ENCODE measurements at regions not wholly inside any gene's neighbourhood (a gene's known extent, or its start where the extent isn't known, plus 50 kb on each side); places are given as distances from the start of the nearest gene placed in this dataset.

DNA sequence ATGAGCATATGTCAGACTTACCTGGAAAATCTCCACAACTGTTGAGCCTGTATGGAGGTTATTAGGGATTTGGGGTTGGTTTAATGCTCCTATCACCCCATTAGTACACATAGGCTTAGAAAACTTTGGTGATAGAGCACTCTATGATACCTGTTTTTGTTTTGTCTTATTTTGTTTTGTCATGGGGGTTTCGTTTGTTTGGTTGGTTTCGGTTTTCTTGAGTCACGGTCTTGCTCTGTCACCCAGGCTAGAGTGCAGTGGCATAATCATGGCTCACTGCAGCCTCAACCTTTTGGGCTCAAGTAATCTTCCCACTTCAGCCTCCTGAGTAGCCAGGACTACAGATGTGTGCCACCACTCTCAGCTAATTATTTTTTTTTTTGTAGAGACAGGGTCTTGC, 70.0 kb downstream of the MZT1 start:
- Histone ChIP-seq H3K9me3 (ENCODE audit: control insufficient read depth in 2 of 2, insufficient read depth in 1 of 2, low read depth in 1 of 2, low read length in 1 of 2) (no peaks in the 10 kb centered on the region), H3K27ac (ENCODE audit: low read depth in 2 of 2, low read length in 1 of 2) (no peak overlapping the region), H3K4me3 (ENCODE audit: low read depth in 1 of 2, low read length in 2 of 2) (no peak overlapping the region), H3K4me1 (ENCODE audit: control insufficient read depth in 2 of 2, insufficient read depth in 2 of 2, low read length in 1 of 2) (no peaks in the 10 kb centered on the region), H3K27me3 (ENCODE audit: control insufficient read depth in 1 of 2, insufficient read depth in 2 of 2, low read length in 2 of 2) (no peaks in the 10 kb centered on the region), H3K36me3 (ENCODE audit: control insufficient read depth in 2 of 2, insufficient read depth in 2 of 2, low read length in 1 of 2) (no peaks in the 10 kb centered on the region)
- WGBS, 2 donors, result 90 to 92% methylated on average over 3 of the region's 3 CpGs

DNA sequence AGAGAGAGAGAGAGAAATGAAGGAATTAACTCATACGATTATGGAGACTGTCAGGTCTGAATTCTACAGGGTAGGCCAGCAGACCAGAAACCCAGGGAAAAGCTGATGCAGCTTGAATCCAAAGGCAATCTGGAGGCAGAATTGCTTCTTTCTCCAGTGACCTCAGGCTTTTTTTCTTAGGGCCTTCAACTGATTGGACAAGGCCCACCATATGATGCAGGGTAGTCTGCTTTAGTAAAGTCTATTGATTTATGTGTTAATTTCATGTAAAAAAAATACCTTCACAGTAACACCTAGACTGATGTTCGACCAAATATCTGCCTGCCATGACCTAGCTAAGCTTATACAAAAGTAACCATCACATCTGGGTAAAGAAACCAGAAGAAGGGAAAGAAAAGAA, 71.1 kb downstream of the MZT1 start:
- no peaks in the 10 kb centered on the region for H3K9me3 ChIP-seq (ENCODE audit: control insufficient read depth in 2 of 2, insufficient read depth in 1 of 2, low read depth in 1 of 2, low read length in 1 of 2)
- no peaks in the 10 kb centered on the region for H3K36me3 ChIP-seq (ENCODE audit: control insufficient read depth in 2 of 2, insufficient read depth in 2 of 2, low read length in 1 of 2)
- 86 to 90% methylated on average over 2 of the region's 2 CpGs for WGBS, 2 donors
- no peaks in the 10 kb centered on the region for H3K4me1 ChIP-seq (ENCODE audit: control insufficient read depth in 2 of 2, insufficient read depth in 2 of 2, low read length in 1 of 2)
- H3K27ac ChIP-seq (ENCODE audit: low read depth in 2 of 2, low read length in 1 of 2), result no peak overlapping the region
- no peaks in the 10 kb centered on the region for H3K27me3 ChIP-seq (ENCODE audit: control insufficient read depth in 1 of 2, insufficient read depth in 2 of 2, low read length in 2 of 2)
- H3K4me3 ChIP-seq (ENCODE audit: low read depth in 1 of 2, low read length in 2 of 2), result no peak overlapping the region

DNA sequence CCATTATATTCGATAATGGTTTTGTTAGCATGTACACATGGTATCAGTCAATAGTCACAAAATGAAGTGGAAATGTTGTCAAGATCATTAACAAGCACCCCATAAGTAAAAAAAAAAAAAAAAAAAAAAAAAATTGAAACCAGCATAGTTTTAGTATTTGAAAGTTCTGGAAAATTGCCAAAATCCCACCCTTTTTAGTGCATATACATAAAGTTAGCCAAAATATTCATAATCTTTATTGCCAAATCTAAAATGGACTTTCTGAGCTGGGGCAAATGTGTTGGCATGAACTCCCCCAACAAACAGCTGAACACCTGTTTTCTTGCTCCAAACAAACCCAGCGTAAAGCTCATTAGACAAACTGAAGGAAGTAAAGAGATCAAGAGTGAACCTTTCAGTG, 73.9 kb downstream of the MZT1 start:
- no peaks in the 10 kb centered on the region for H3K36me3 ChIP-seq (ENCODE audit: control insufficient read depth in 2 of 2, insufficient read depth in 2 of 2, low read length in 1 of 2)
- WGBS, 2 donors, result 82 to 90% methylated on average over 2 of the region's 2 CpGs
- no peak overlapping the region for H3K4me3 ChIP-seq (ENCODE audit: low read depth in 1 of 2, low read length in 2 of 2)
- no peaks in the 10 kb centered on the region for H3K9me3 ChIP-seq (ENCODE audit: control insufficient read depth in 2 of 2, insufficient read depth in 1 of 2, low read depth in 1 of 2, low read length in 1 of 2)
- H3K27me3 ChIP-seq (ENCODE audit: control insufficient read depth in 1 of 2, insufficient read depth in 2 of 2, low read length in 2 of 2), result no peaks in the 10 kb centered on the region
- no peak overlapping the region for H3K27ac ChIP-seq (ENCODE audit: low read depth in 2 of 2, low read length in 1 of 2)
- H3K4me1 ChIP-seq (ENCODE audit: control insufficient read depth in 2 of 2, insufficient read depth in 2 of 2, low read length in 1 of 2), result no peaks in the 10 kb centered on the region

DNA sequence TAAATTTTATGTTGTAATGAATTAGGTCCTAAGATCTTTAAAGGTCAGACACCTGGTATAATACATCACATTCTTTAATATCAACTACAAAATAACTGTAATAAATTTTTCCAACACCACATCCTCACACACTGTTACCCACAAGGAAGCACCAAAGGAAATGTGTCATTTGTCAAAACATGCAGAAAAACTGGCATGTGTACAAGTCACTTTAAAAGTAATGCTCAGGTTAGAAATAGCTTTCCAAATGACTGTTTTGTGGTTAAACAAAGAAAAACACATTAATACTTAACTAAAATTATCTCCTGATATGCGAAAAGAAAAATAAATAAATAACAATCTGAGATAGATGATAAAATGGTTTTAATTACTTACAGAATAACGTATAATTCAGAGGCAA, 74.7 kb downstream of the MZT1 start:
- Histone ChIP-seq H3K36me3 (ENCODE audit: control insufficient read depth in 2 of 2, insufficient read depth in 2 of 2, low read length in 1 of 2) (no peaks in the 10 kb centered on the region), H3K27ac (ENCODE audit: low read depth in 2 of 2, low read length in 1 of 2) (no peak overlapping the region), H3K4me3 (ENCODE audit: low read depth in 1 of 2, low read length in 2 of 2) (no peak overlapping the region), H3K27me3 (ENCODE audit: control insufficient read depth in 1 of 2, insufficient read depth in 2 of 2, low read length in 2 of 2) (no peaks in the 10 kb centered on the region), H3K4me1 (ENCODE audit: control insufficient read depth in 2 of 2, insufficient read depth in 2 of 2, low read length in 1 of 2) (no peaks in the 10 kb centered on the region), H3K9me3 (ENCODE audit: control insufficient read depth in 2 of 2, insufficient read depth in 1 of 2, low read depth in 1 of 2, low read length in 1 of 2) (no peaks in the 10 kb centered on the region)
- 43 to 51% methylated on average over 2 of the region's 2 CpGs for whole genome bisulfite sequencing, 2 donors

DNA sequence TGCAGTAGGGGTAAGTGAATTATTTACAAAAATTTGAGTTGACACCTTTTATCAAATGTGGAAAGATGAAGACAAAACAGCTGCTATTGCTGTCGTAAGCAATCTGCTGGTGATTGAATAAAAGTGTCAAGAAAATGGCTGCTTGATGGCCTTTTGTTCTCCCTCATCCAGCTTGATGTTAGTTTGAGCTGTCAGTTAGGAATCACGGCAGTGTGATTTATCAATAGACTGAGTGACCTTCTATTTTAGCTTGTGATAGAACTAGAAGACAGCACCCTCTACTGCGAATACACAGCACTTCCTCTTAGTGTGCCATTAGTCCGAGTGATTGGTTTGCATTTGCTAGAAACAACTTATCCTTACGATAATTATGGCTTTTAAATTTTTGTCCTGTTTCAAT, 76.3 kb downstream of the MZT1 start:
- no peaks in the 10 kb centered on the region for H3K9me3 ChIP-seq (ENCODE audit: control insufficient read depth in 2 of 2, insufficient read depth in 1 of 2, low read depth in 1 of 2, low read length in 1 of 2)
- H3K27ac ChIP-seq (ENCODE audit: low read depth in 2 of 2, low read length in 1 of 2), result no peak overlapping the region
- H3K36me3 ChIP-seq (ENCODE audit: control insufficient read depth in 2 of 2, insufficient read depth in 2 of 2, low read length in 1 of 2), result no peaks in the 10 kb centered on the region
- no peaks in the 10 kb centered on the region for H3K27me3 ChIP-seq (ENCODE audit: control insufficient read depth in 1 of 2, insufficient read depth in 2 of 2, low read length in 2 of 2)
- WGBS, 2 donors, result 38 to 57% methylated on average over 5 of the region's 5 CpGs
- no peaks in the 10 kb centered on the region for H3K4me1 ChIP-seq (ENCODE audit: control insufficient read depth in 2 of 2, insufficient read depth in 2 of 2, low read length in 1 of 2)
- H3K4me3 ChIP-seq (ENCODE audit: low read depth in 1 of 2, low read length in 2 of 2), result no peak overlapping the region

DNA sequence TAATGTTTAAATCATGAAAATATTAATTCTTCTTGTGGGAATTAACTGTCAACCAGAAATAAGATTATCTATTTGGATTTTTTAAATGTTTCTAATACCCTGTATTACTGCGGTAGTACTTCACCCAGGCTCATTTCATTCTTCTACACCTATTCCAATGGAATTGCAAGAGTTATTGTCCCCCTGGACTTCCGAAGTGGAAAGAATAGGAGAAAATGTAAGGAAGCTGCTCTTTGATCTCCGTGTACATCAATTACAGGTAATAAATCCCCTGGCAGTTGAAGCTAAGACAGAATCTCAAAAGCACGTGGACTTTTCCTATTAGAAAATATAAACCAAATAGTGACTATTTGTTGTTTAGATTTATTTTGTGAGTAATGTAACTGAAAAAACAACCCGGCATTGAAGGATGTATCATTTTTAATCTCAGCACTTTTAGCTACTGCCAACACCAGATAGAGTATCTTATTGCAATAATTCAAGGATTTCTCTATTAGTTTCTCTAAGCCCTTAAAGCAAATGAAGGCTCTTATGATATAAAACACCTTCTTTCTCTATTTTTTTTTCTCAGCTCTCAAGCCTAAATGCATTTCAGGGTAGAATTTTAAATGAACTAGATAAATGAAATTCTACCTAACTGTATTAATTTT, 77.3 kb downstream of the MZT1 start:
- 51 to 52% methylated on average over 5 of the region's 5 CpGs for WGBS, 2 donors
- H3K27ac ChIP-seq (ENCODE audit: low read depth in 2 of 2, low read length in 1 of 2), result no peak overlapping the region

DNA sequence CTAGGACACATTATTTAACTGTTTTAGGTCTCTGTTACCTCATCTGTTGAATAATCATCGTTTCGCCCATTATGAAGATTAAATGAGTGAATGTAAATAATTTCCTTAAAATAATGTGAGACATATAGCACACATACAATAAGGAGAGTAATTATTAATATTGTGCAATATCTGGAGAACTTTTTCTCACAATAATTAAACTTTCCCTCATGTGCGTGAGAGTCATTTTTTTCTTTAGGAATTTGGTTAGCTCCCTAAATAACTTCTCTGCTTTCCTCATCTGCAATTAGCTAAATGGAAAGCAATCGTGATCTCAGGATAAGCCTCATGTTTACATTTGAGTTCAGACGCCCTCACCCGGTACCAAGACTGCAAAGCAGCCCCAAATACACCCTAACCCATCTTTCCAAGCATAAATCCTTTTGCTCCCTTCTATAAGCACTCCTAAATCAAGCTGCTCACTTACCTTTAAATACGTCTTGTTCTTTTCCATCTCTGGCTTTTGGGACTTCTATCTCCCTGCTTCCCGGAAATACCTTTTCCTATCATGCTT, 78.8 kb downstream of the MZT1 start:
- Histone ChIP-seq H3K4me3 (ENCODE audit: low read depth in 1 of 2, low read length in 2 of 2) (no peak overlapping the region), H3K27me3 (ENCODE audit: control insufficient read depth in 1 of 2, insufficient read depth in 2 of 2, low read length in 2 of 2) (no peaks in the 10 kb centered on the region), H3K36me3 (ENCODE audit: control insufficient read depth in 2 of 2, insufficient read depth in 2 of 2, low read length in 1 of 2) (no peaks in the 10 kb centered on the region), H3K4me1 (ENCODE audit: control insufficient read depth in 2 of 2, insufficient read depth in 2 of 2, low read length in 1 of 2) (no peaks in the 10 kb centered on the region), H3K9me3 (ENCODE audit: control insufficient read depth in 2 of 2, insufficient read depth in 1 of 2, low read depth in 1 of 2, low read length in 1 of 2) (no peaks in the 10 kb centered on the region), H3K27ac (ENCODE audit: low read depth in 2 of 2, low read length in 1 of 2) (no peak overlapping the region)
- WGBS, 2 donors, result 65 to 68% methylated on average over 8 of the region's 8 CpGs

More for the DNA sequence above, 77.3 kb downstream of the MZT1 start:
- H3K9me3 ChIP-seq (ENCODE audit: control insufficient read depth in 2 of 2, insufficient read depth in 1 of 2, low read depth in 1 of 2, low read length in 1 of 2), result no peaks in the 10 kb centered on the region
- H3K4me1 ChIP-seq (ENCODE audit: control insufficient read depth in 2 of 2, insufficient read depth in 2 of 2, low read length in 1 of 2), result no peaks in the 10 kb centered on the region
- H3K4me3 ChIP-seq (ENCODE audit: low read depth in 1 of 2, low read length in 2 of 2), result no peak overlapping the region
- H3K27me3 ChIP-seq (ENCODE audit: control insufficient read depth in 1 of 2, insufficient read depth in 2 of 2, low read length in 2 of 2), result no peaks in the 10 kb centered on the region
- no peaks in the 10 kb centered on the region for H3K36me3 ChIP-seq (ENCODE audit: control insufficient read depth in 2 of 2, insufficient read depth in 2 of 2, low read length in 1 of 2)

DNA sequence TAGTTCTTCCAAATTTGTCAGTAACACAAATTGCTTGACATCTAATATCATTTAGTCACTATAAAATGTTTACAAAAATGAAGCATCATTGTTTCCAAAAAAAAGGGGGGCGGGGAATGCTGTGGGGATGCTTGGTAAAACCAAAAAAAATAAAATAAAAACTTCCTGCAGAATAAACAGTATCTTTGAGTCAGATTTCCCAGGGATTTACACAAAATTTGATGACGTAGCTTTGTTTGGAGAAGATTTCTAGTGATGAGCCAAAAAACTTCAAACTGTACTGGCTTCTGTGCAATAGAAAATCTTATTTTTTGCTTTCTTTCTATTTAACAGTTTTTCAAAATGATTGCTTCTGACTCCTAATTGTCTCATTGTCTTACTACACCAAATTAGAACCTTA, 80.0 kb downstream of the MZT1 start:
- no peak overlapping the region for H3K27ac ChIP-seq (ENCODE audit: low read depth in 2 of 2, low read length in 1 of 2)
- no peaks in the 10 kb centered on the region for H3K27me3 ChIP-seq (ENCODE audit: control insufficient read depth in 1 of 2, insufficient read depth in 2 of 2, low read length in 2 of 2)
- no peaks in the 10 kb centered on the region for H3K4me1 ChIP-seq (ENCODE audit: control insufficient read depth in 2 of 2, insufficient read depth in 2 of 2, low read length in 1 of 2)
- H3K4me3 ChIP-seq (ENCODE audit: low read depth in 1 of 2, low read length in 2 of 2), result no peak overlapping the region
- H3K9me3 ChIP-seq (ENCODE audit: control insufficient read depth in 2 of 2, insufficient read depth in 1 of 2, low read depth in 1 of 2, low read length in 1 of 2), result no peaks in the 10 kb centered on the region
- no peaks in the 10 kb centered on the region for H3K36me3 ChIP-seq (ENCODE audit: control insufficient read depth in 2 of 2, insufficient read depth in 2 of 2, low read length in 1 of 2)
- WGBS, 2 donors, result 67 to 72% methylated on average over 2 of the region's 2 CpGs

DNA sequence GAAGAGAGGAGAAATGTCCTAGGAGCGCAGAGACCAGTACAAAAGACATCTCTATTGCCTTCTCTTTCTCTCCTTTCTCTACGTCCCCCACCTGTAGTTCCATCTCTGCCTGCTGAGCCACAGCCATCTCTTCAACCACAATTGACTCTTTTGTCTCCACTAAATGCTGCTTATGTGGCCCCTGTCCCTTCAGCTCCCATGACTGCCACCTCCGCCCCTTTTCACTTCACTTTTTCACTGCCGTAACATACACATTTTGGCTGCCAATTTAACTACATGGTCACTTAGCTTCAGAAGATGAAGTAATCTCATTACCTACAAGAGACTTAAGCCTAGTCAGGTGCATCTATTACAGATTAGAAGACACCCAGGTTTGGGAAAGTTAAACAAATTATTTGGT, 81.9 kb downstream of the MZT1 start:
- WGBS, 2 donors, result 84 to 87% methylated on average over 4 of the region's 4 CpGs
- Histone ChIP-seq H3K9me3 (ENCODE audit: control insufficient read depth in 2 of 2, insufficient read depth in 1 of 2, low read depth in 1 of 2, low read length in 1 of 2) (no peaks in the 10 kb centered on the region), H3K4me1 (ENCODE audit: control insufficient read depth in 2 of 2, insufficient read depth in 2 of 2, low read length in 1 of 2) (no peaks in the 10 kb centered on the region), H3K27me3 (ENCODE audit: control insufficient read depth in 1 of 2, insufficient read depth in 2 of 2, low read length in 2 of 2) (no peaks in the 10 kb centered on the region), H3K27ac (ENCODE audit: low read depth in 2 of 2, low read length in 1 of 2) (no peak overlapping the region), H3K4me3 (ENCODE audit: low read depth in 1 of 2, low read length in 2 of 2) (no peak overlapping the region), H3K36me3 (ENCODE audit: control insufficient read depth in 2 of 2, insufficient read depth in 2 of 2, low read length in 1 of 2) (no peaks in the 10 kb centered on the region)

DNA sequence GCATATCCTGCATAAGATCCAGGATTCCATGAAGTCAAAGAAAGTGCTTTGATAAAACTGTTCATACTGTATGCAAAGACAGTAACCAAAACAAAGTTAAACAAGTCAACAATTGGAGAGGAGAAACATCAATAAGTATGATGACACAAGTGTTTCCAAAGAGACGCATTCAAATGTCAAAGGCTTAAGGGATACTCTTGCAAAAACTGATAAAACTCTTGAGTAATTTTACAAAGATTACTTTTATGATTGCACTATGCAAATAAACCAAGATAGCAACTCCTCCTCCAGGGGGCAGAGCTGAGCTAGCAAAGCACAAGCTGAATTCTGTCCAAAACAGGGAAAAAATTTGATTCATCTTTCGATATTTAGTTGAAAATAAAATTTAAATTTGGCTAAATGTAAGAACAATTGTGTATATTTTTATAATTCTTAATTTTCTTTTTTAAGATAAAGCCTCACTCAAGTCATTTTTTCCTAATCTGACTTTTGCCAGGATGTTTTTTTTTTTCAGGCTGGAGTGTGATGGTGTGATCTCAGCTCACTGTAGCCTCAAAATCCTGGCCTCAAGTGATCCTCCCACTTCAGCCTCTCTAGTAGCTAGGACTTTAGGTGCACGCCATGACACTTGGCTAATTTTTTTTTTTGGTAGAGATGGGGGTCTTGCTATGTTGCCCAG, 84.0 kb downstream of the MZT1 start:
- Histone ChIP-seq H3K27me3 (ENCODE audit: control insufficient read depth in 1 of 2, insufficient read depth in 2 of 2, low read length in 2 of 2) (no peaks in the 10 kb centered on the region), H3K36me3 (ENCODE audit: control insufficient read depth in 2 of 2, insufficient read depth in 2 of 2, low read length in 1 of 2) (no peaks in the 10 kb centered on the region), H3K4me3 (ENCODE audit: low read depth in 1 of 2, low read length in 2 of 2) (no peak overlapping the region), H3K27ac (ENCODE audit: low read depth in 2 of 2, low read length in 1 of 2) (no peak overlapping the region), H3K4me1 (ENCODE audit: control insufficient read depth in 2 of 2, insufficient read depth in 2 of 2, low read length in 1 of 2) (no peaks in the 10 kb centered on the region), H3K9me3 (ENCODE audit: control insufficient read depth in 2 of 2, insufficient read depth in 1 of 2, low read depth in 1 of 2, low read length in 1 of 2) (no peaks in the 10 kb centered on the region)
- WGBS, 2 donors, result 48 to 56% methylated on average over 3 of the region's 3 CpGs
